ENCODE measurements at regions not wholly inside any gene's neighbourhood (a gene's known extent, or its start where the extent isn't known, plus 50 kb on each side); places are given as distances from the start of the nearest gene placed in this dataset.

DNA sequence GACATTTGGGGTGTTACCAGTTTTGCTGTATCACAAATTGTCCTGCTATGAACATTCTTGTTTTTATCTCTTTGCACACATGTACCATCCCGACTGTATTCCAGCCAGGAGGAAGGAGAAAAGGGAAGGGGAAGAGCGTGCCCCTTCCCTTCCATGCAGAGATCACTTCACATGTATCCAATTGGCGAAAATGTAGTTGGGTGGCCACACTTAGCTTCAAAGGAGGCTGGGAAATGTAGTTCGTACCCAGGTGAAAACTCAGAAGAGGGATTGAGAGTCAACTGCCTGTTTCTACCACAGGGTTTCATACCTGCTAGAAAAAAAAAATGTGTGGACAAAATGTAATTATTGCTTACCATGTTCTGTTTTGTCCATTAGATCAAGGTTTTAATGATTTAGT lies 189.1 kb upstream of the PELI2 start:
- intact Hi-C loops (cut with micrococcal nuclease): no loop called here

DNA sequence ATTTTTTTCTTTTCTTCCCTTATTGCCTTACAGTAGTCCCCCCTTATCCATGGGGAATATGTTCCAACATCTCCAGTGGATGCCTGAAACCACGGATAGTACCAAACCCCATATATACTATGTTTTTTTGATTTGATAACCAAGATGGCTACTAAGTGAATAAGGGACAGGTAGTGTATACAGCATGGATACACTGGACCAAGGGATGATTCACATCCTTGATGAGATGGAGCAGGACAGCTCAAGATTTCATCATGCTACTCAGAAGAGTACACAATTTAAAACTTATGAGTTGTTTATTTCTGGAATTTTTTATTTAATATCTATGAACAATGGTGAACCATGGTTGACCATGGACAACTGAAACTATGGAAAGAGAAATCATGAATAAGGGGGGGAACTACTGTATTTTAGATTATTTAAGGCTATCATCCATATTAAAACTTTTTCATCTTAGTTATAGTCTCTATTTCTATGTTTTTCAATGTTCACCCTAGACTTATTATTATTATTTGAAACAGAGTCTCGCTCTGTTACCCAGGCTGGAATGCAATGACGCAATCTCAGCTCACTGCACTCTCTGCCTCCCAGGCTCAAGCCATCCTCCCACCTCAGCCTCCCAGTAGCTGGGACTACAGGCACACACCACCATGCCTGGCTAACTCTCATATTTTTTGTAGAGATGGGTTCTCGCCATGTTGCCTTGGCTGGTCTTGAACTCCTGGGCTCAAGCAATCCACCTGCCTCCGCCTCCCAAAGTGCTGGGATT lies 188.0 kb upstream of the PELI2 start:
- intact Hi-C loops (cut with micrococcal nuclease): no loop called here

DNA sequence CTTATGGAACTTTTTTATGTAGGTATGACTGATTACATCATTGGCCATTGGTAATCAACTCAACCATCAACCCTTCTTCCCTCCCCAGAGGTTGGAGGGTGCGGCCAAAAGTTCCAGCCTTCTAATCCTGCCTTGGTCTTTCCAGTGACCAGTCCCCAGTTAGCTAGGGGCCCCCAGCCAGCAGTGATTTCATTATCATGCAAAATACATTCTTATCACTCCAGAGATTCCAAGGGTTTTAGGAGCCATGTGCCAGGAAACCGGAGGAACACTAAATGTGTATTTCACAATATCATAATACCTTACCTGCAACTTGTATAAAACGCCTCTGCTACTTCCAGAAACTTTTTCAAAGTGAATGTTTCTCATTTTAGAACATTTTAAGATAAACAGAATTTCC lies 181.5 kb upstream of the PELI2 start:
- intact Hi-C loops (cut with micrococcal nuclease): no loop called here

DNA sequence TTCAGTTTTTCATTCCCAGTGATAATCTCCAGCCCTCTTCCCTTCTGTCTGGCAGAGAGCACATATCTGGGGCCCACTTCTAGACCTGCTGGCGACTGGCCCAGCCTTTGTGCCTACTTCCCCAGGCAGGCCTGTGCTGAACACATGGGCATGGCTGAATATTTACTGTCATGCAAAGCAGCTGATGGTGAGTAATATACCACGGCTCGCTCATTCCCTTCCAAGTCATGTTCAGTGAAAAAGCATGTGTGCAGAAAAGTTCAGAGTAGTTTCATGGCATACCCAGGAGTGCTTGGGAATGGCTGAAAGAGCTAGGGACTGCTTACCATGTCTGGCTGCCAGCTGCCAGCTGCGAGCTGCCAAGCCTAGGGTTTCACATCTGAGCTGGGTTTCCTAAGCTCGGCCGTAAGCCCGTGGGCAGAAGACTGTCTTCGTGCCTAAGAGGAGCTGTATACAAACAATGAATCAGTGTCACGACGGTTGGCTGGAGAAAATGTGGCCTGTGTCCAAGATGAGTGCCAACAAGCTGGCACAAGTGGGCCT lies 179.9 kb upstream of the PELI2 start:
- intact Hi-C loops (cut with micrococcal nuclease): no loop called here

DNA sequence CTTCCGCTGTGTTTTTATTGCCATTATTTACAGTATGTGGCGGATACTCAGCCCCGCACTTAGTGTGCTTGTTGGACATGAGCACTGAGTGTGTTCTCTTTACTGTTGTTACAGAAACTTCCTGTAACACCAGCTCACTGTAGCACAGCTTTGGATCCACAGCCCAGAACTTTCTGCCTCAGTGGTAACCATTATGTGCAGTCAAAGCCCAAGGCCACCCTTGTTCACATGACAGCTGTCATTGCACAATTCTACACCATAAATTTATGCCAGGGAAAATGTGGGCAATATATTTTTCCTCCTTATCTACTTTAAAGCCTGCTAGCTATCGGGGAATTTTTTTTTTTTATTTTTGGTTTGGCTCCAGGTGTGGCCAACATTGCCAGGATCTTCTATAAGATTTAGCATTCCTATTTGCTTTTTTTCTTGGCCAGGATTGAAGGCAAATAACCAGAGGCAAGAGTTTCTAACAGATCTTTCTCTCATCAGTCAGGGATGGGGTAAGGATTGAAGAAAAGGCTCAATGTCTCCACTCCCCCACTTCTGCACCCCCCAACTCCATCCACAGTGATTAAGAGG lies 176.0 kb upstream of the PELI2 start:
- intact Hi-C loops (cut with micrococcal nuclease): no loop called here

DNA sequence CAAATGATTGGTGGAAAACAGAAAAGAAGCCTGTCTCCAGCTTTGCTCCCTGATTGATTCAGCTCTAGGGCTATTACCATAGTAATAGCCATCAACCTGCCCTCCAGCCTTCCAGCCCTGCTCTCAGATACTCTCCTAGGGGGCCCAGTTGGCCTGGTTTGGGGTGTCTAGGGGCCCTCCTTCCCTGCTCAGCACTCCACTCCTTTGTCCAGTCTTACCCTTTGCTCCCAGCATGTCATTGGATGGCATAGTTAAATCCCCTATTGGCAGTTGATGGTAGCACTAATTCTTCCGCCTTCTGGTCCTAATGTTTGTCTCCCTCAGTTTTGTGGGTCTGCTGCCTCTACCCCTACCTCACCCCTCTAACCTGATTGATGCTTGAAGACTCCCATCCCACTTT lies 175.4 kb upstream of the PELI2 start:
- intact Hi-C loops (cut with micrococcal nuclease): no loop called here

DNA sequence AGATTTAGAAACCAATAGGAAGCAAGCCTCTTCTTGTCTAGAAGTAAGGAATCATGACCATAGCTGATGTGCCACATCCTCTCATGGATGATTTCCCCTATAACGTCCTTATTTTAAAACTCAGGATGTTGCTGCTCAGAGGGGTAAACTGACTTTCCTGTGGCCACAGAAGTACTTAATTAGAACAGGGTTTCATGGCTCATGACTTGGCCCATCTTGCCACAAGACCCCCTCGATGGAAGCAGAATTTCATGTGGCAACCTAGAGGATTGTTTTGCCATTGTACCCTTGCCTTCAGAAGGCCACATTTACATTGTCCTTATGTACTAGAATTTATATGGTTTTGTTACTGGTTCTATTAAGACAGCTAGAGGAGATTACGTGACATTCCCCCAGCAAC lies 173.5 kb upstream of the PELI2 start:
- intact Hi-C loops (cut with micrococcal nuclease): no loop called here

DNA sequence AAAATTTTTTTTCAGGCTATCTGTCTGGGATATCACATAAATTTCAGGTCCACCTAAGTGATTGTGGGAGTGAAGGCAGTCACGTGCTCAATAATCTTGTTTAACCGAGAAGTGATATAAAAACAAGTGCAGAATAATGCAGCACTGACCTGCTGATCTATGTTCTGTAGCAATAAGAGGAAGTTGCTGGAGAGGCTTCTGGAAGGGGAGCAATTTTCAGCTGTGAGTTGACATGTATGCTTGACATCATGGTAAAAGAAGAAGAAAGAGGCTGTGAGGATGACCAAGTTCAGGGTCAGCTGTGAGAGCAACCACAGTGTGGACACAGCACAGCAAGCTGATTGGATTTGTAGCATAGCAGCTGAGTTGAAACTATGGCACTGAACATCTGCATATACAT lies 172.0 kb upstream of the PELI2 start:
- intact Hi-C loops (cut with micrococcal nuclease): no loop called here

DNA sequence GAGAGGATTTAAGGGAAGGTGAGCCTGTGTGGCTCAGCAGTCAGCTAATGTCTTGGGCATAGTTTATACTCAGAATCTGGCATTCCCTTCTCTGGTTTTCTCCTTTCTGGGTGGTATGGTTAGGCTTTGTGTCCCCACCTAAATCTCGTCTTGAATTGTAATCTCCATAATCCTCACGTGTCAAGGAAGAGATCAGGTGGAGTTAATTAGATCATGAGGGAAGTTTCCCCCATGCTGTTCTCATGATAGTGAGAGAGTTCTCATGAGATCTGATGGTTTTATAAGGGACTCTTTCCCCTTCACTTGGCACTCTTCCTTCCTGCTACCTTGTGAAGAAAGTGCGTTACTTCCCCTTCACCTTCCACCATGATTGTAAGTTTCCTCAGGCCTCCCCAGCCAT lies 169.8 kb upstream of the PELI2 start:
- intact Hi-C loops (cut with micrococcal nuclease): no loop called here

DNA sequence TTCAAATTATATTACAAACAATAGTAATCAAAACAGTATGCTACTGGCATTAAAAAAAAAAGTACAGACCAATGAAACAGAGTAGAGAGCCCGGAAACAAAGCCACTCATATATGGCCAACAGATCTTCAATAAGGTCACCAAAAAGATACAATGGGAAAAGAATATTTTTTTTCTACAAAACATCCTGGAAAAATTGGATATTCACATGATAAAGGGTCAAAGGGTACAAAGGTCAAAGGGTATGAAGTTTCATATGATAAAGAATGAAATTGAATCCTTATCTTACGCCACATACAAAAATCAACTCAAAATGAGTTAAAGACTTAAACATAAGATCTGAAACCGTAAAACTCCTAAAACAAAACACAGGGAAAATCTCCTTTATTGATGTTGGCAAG lies 168.5 kb upstream of the PELI2 start:
- intact Hi-C loops (cut with micrococcal nuclease): no loop called here

DNA sequence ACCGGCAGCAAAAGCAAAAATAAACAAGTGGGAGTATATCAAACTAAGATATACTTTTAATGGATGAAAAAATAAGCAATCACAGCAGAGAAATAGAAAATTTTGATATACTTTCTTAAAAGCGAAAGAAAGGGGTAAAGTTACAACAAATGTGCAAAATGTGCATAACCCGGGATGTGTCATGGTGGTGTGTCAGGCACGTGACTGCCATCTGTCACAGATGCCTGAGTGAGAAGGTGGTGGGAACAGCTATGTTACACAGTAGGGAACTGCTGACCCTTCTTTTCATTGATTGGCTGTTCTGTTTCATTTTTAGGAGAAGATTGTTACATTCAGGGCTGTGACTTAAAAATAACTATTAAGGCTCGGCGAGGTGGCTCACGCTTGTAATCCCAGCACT lies 168.1 kb upstream of the PELI2 start:
- intact Hi-C loops (cut with micrococcal nuclease): no loop called here

DNA sequence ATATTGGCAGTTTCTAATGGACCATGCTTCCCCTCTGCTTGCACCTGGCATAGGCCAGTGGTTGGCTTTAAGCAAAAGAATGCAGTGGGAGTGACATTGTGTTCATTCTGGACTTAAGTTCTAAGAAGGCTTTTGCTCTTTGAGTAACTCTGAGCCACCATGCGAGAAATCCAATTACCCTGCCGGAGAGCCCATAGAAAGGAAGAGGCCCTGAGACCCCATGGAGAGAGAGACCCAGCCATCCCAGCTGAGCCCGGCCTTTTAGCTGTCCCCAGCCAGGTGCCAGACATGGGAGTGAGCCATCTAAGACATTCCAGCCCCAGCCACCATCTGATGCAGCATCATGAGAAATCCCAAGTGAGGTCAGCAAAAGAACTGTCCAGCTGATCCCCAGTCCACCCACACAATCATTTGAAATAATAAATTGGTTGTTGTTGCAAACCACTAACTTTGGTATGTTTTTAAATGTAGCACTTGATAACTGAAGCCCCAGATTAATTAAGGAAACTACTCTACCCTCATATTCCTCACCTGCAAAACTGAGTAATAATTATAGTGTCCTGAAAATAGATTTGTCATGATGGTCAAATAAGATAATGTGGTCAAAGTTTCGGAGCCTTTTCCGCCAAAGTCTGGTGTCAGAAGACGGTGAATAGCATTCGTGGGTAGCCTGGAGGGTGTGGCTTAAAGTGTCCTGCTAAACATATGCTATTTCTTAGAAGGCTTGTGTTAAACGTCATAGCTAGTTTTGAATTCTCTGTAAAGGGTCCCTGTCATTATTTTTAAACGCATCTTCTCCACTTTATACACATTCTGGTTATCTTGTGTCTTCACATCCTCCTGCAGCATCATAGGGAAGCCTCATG lies 166.6 kb upstream of the PELI2 start:
- intact Hi-C loops (cut with micrococcal nuclease): no loop called here

DNA sequence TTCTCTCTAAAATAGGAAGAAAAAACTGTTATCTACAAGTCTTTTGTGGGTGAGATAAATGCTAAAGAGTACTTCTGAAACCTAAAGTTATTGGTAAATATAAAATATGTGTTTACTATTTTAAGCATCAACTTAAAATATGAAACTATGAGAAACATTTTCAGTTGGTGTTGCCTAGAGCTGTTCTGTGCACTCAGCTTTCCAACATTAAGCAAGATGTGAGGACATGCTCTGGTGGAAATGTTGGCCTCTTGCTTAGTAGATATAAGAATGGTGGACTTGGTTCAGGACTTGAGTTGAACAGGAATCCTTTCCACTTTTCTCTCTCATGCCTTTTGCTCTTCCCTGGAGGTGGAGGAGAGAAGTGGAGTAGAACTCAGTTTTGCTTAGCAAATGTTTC lies 164.1 kb upstream of the PELI2 start:
- intact Hi-C loops (cut with micrococcal nuclease): no loop called here

DNA sequence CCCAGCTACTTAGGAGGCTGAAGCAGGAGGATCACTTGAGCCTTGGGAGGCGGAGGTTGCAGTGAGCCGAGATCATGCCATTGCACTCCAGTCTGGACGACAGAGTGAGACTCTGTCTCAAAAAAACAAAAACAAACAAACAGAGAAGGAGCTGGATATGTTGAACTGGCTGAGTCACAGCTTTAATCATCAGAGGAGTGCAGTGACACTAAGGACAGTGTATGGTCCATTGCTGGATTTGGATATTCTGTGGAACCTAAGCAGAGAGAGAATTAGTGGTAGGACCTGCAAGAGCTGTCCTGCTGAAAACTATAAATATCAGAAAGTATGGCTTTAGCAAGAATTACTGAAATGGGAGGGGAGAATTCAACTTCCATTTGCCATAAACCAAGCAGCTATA lies 163.0 kb upstream of the PELI2 start:
- intact Hi-C loops (cut with micrococcal nuclease): no loop called here

DNA sequence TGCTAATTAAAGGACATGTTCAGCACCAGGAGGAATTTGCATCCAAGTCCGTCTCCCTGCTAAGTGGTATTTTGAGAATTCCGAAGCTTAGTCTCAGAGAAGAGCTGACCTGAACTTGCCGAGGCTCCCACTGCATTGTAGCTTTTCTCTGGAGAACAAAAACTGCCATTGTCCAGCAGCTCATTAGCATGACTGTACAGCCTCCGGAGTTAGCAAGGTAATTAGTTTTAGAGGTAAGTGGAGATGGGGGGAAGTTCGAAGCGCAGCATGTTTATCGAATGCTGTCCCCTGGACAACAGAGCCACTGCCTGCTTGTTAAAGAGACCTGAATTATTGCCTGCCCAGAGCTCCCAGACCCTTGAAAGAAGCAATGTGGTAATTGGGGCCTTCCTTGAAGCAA lies 160.3 kb upstream of the PELI2 start:
- intact Hi-C loops (cut with micrococcal nuclease): no loop called here

DNA sequence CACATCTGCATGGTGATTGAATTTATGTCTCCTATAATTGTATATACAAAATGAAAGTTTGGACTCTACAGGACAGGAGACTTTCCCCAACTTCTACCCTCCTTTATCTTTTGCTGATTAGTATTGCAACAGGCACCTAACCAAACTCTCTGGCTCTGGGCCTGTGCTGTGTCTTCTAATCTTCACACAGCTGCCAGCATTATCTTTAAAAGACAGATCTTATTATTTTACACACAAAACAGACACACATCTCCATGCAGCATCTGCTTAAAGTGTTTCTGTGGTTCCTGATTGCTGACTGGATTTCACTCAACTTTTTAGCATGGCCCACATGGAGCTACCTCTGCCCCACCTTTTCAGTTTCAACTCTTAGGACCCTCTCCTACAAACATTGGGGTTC lies 154.9 kb upstream of the PELI2 start:
- intact Hi-C loops (cut with micrococcal nuclease): no loop called here

DNA sequence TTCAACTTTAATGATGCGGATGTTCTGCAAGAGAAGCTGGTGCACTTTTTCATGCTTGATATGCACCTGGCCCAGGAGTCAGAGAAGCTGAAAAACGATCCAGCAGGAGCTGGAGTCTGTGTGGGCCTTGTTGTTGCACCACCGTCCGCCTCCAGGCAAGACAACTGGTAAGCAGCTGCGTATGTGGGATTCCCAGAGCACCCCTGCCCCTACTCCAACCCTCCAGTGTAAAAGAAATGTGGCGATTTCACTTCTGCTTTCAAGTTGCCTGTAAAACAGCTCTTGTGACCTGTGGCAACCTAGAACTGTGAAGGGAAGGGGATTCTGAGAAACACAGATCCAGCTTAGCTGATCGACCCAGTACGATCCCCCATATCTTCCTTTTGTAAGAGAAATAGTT lies 154.1 kb upstream of the PELI2 start:
- intact Hi-C loops (cut with micrococcal nuclease): no loop called here

DNA sequence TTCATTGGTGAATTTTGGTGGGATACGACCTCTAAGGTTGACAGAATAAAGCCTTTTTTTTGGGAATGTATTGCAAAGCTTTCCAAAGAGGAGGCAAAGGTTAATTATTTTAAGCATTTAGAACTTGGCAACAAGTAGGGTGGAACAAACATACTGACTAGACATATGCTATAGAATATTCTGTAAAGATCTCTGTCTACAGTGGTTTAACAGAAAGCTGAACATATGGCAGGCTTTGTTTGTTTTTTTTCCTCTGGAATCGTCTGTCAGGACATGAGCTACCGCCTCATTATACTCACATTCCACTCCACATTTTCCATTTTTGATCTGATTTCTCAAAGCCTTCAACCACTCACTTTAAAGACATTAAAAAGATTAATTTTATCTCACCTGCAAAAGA lies 153.4 kb upstream of the PELI2 start:
- intact Hi-C loops (cut with micrococcal nuclease): no loop called here

DNA sequence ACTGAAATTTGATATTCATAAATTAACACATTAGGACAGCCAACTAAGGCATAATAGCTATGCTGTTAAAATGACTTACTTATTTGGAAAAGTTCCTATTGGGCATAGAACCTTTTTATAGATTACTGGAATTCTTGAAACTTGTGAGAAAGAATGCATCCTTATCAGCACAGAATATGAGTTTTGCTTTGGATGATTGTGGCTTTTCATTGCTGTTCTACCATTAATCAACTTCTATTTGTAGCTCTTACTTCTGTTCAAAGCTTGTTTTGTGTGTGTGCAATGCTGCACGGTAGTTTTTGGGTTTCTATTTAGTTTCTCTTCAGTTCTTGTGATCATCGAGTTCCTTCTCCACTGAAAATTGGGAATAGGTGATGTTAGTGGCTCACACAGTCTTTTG lies 152.4 kb upstream of the PELI2 start:
- intact Hi-C loops (cut with micrococcal nuclease): no loop called here

DNA sequence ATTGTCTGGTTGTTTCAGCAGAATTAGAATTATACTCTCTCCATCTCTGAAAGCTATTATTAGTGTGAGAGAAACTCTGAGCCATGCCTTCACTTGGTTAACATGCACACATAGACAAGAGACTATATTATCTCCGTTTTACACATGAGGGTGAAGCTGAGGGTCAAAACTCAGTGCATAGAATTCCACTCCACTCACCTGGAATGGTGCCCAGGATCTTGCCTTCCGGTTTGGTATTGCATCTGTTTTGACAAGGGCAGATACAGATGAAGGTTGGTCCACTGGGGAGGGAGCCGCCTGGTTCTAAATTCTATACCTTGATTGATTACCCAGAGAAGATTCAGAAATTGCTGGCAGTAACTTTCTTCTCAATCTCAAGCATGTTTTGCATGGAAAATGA lies 149.5 kb upstream of the PELI2 start:
- intact Hi-C loops (cut with micrococcal nuclease): no loop called here

DNA sequence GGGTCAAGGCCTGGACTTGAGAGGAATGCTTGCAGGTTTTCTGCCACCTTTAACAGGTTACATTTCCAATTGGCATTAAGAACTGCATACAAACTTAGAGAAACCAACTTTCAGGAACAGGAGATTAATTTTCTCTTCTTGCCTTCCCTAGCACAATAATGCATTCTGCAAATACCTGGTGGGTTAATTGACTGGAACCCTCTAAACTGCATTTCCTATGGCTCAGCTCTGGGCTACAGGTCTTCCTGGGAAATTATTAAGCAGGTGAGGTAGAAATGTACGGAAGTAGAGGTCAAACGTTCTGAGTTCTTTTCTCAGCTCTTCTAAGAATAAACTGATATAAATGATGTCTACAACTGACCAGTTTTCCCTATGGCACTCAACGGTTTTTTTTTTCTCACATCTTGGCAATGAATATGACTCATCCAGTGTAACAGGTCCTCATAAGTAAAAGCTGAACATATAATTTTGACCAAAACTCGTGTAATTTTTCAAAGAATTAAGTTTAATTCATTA lies 144.9 kb upstream of the PELI2 start:
- intact Hi-C loops (cut with micrococcal nuclease): no loop called here
